KMS-11 (cell line): ENCODE measurements at regions not wholly inside any gene's neighbourhood (a gene's known extent, or its start where the extent isn't known, plus 50 kb on each side); places are given as distances from the start of the nearest gene placed in this dataset.

Source experiments
- H2AFZ ChIP-seq: fragments of 200-600 bp; sonication (generic); 2 replicates; pipeline ENCODE4 v1.6.1; 2016; ENCODE audit warnings: antibody characterized with exemption, mixed run types, low read depth
- H3K27ac ChIP-seq: fragments of 200-600 bp; sonication (generic); 2 replicates; pipeline ENCODE4 v1.6.1; 2016; ENCODE audit warnings: mild to moderate bottlenecking, mixed run types
- H3K27me3 ChIP-seq: fragments of 200-600 bp; sonication (generic); 2 replicates; pipeline ENCODE4 v1.6.1; 2017; ENCODE audit warnings: mild to moderate bottlenecking, low read depth, mixed run types, moderate library complexity; ENCODE audit not compliant: insufficient read depth
- H3K36me3 ChIP-seq: fragments of 200-600 bp; sonication (generic); 2 replicates; pipeline ENCODE4 v1.6.1; 2017; ENCODE audit warnings: mild to moderate bottlenecking, mixed run types; ENCODE audit not compliant: insufficient read depth
- H3K4me1 ChIP-seq: fragments of 200-600 bp; sonication (generic); 2 replicates; pipeline ENCODE4 v1.6.1; 2016; ENCODE audit warnings: mild to moderate bottlenecking, low read depth, mixed run types; ENCODE audit not compliant: poor library complexity, severe bottlenecking
- H3K4me2 ChIP-seq: fragments of 200-600 bp; sonication (generic); 2 replicates; pipeline ENCODE4 v1.7.0; 2016; ENCODE audit warnings: mild to moderate bottlenecking, mixed run types
- H3K4me3 ChIP-seq: fragments of 200-600 bp; sonication (generic); IDR thresholded peaks from 2 replicates; pipeline ENCODE4 v1.6.1; 2017; ENCODE audit warnings: low read depth, low read length, mixed read lengths; ENCODE audit not compliant: insufficient read depth
- H3K79me2 ChIP-seq: fragments of 200-600 bp; sonication (generic); 2 replicates; pipeline ENCODE4 v1.6.1; 2016; ENCODE audit warnings: low read depth, mixed run types; ENCODE audit not compliant: insufficient read depth
- H3K9ac ChIP-seq: fragments of 200-600 bp; sonication (generic); 2 replicates; pipeline ENCODE4 v1.6.1; 2016; ENCODE audit warnings: mild to moderate bottlenecking, mixed run types
- H4K20me1 ChIP-seq: fragments of 200-600 bp; sonication (generic); 2 replicates; pipeline ENCODE4 v1.6.1; 2016; ENCODE audit warnings: mild to moderate bottlenecking, mixed run types; ENCODE audit not compliant: insufficient read depth
- TF ChIP-seq, protein P1 (sequence below): fragments of 200-600 bp; sonication (generic); conservative IDR thresholded peaks from 2 replicates; pipeline ENCODE4 v1.6.1; 2017; ENCODE audit warnings: low read depth, mild to moderate bottlenecking, antibody characterized with exemption, low read length, moderate library complexity, mixed read lengths

DNA sequence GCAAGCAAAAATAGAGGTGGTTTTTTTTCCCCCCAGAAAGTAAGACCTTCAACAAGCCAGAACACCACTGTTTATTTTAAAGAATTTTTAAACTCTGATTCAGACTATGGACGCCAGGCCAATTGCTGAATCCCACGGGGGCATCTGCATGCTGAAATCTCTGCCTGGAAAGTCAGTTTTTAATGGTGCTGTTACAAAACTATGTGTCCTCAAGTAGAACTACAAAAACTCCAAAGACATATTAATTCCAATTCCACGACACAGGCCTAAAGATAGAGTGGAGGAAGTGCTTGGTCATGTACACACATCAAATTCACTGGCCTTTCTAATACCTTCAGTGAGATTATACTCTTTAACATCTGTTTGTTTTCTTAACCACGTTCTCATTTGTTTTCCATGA is 490.5 kb upstream of the NR2F2 start:
- Histone ChIP-seq H2AFZ (peak overlapping the region; percentile 64; the same call in 1 of the 2 replicates), H3K79me2 (no peaks in the 10 kb centered on the region), H3K9ac (no peak overlapping the region; the same call in 1 of the 2 replicates), H3K4me2 (peak overlapping the region; percentile 79; the same call in 1 of the 2 replicates), H3K4me1 (peaks cover 57% of the 10 kb centered on the region), H3K4me3 (no peak overlapping the region), H3K27me3 (no peaks in the 10 kb centered on the region), H4K20me1 (no peaks in the 10 kb centered on the region), H3K27ac (peak overlapping the region; percentile 71), H3K36me3 (no peaks in the 10 kb centered on the region)
- TF ChIP-seq, protein P1, sequence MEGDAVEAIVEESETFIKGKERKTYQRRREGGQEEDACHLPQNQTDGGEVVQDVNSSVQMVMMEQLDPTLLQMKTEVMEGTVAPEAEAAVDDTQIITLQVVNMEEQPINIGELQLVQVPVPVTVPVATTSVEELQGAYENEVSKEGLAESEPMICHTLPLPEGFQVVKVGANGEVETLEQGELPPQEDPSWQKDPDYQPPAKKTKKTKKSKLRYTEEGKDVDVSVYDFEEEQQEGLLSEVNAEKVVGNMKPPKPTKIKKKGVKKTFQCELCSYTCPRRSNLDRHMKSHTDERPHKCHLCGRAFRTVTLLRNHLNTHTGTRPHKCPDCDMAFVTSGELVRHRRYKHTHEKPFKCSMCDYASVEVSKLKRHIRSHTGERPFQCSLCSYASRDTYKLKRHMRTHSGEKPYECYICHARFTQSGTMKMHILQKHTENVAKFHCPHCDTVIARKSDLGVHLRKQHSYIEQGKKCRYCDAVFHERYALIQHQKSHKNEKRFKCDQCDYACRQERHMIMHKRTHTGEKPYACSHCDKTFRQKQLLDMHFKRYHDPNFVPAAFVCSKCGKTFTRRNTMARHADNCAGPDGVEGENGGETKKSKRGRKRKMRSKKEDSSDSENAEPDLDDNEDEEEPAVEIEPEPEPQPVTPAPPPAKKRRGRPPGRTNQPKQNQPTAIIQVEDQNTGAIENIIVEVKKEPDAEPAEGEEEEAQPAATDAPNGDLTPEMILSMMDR: no peak

DNA sequence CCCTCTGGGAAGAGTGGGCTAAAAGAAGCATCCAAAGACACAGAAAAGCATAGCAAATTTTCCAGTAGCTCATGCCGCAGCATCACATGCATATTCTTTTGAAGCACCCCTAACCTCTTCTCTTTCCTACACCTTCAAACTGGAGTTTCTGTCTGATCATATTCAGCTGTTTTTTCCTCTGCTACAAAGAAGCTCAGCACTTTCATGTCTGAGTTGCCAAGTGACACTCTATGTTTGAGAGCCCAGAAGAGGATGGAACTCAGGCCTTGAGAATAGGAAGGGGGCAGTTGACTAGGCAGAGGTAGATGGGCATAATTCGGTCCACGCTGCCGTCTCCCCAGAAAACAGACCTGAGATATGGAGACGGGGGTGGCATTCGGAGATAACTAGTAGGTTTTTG is 489.6 kb upstream of the NR2F2 start:
- H3K4me2 ChIP-seq: peak overlapping the region; percentile 79; the same call in 1 of the 2 replicates
- no peaks in the 10 kb centered on the region for H3K79me2 ChIP-seq
- H3K27me3 ChIP-seq: no peaks in the 10 kb centered on the region
- no peak overlapping the region for H3K9ac ChIP-seq
- peaks cover 57% of the 10 kb centered on the region for H3K4me1 ChIP-seq
- H4K20me1 ChIP-seq: no peaks in the 10 kb centered on the region
- TF ChIP-seq, protein P1: no peak
- H3K27ac ChIP-seq: peak overlapping the region; percentile 71; the same call in 1 of the 2 replicates
- H3K36me3 ChIP-seq: no peaks in the 10 kb centered on the region
- no peak overlapping the region for H3K4me3 ChIP-seq
- H2AFZ ChIP-seq: peak overlapping the region; percentile 48; the same call in 1 of the 2 replicates

DNA sequence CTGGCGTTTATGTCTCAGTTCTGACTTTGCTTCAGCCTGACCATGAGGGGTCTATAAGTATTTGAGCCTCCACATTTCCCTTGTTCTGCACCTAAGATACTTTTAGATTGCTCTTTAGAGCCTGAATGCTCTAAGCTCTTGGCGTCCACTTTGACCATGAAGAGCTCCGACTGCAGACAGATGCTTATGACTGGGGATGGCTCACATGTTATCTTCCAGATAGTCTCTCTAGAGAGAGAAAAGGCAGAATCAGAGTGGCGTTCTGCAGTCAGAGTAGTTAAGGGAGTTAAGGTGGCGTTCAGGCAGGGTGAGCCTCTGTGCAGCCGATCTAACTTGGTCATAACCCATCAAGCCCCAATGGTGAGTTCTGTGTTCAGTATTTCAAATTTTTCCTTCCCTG is 487.9 kb upstream of the NR2F2 start:
- Histone ChIP-seq H3K4me1 (peaks cover 66% of the 10 kb centered on the region), H3K9ac (no peak overlapping the region), H3K4me2 (no peak overlapping the region), H3K4me3 (no peak overlapping the region), H3K79me2 (no peaks in the 10 kb centered on the region), H3K27me3 (no peaks in the 10 kb centered on the region), H3K27ac (no peak overlapping the region), H4K20me1 (no peaks in the 10 kb centered on the region), H2AFZ (no peak overlapping the region), H3K36me3 (no peaks in the 10 kb centered on the region)
- TF ChIP-seq, protein P1: no peak

DNA sequence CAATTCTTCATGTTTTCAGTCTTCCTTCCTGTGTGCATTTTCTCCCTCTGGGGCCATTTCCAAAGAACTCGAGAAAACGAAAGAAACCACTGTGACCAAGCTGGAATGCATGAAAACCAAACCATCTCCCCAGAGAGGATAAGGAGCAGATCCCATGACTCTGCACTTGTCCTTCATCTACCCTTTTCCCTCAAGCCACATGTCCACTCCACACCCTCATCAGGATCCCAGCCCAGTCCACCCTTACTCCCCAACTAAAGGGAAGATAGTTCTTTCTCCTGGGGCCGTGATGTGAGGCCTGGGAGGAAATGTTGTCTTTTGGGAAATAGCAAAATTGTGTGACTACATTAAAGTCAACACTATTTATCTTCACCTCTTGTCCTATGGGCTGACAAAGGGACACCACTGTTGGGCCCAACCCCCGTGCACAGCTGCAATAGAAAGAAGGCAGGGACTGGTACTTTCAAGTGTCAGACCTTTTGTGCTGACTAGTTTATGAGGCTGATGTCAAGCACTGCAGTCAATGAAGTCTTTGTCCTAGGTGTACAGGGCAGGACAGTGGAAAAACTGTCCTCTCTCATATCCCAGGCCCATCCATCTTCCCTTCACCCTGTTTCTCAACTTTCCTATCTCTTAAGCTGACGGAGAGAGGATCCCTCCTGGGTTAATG is 487.1 kb upstream of the NR2F2 start:
- Histone ChIP-seq H3K27ac (peak overlapping the region; percentile 39; the same call in 1 of the 2 replicates), H3K9ac (no peak overlapping the region), H4K20me1 (no peaks in the 10 kb centered on the region), H3K27me3 (no peaks in the 10 kb centered on the region), H3K4me3 (no peak overlapping the region), H3K4me1 (peaks cover 60% of the 10 kb centered on the region), H3K79me2 (no peaks in the 10 kb centered on the region), H2AFZ (peak overlapping the region; percentile 50; the same call in 1 of the 2 replicates), H3K36me3 (no peaks in the 10 kb centered on the region), H3K4me2 (peak overlapping the region; percentile 66)
- TF ChIP-seq, protein P1: no peak
